Activated naive CD4-positive, alpha-beta T cell treated with anti-CD3 and anti-CD28 coated beads, Interleukin-2, amount 50 U/mL, for 72 hours (primary cell): ENCODE measurements at regions not wholly inside any gene's neighbourhood (a gene's known extent, or its start where the extent isn't known, plus 50 kb on each side); places are given as distances from the start of the nearest gene placed in this dataset.
"Not testable (repeated sequence)": the region's sequence is repeated elsewhere in the genome, so short reads cannot be mapped to it uniquely, and the experiment has no call there.

Experiments used
- ATAC-seq, 2 donors: fragments of 150-1000 bp; cut with Tn5 transposase; 2 replicates each; pipeline ENCODE4 v1.10.0; 2021; ENCODE audit warnings: mild to moderate bottlenecking in 2 of 2, moderate library complexity in 2 of 2
- DNase-seq, 2 donors: peaks; one replicate each; pipeline ENCODE4 v3.0.0; 2021 to 2022; ENCODE audit warnings: low spot score in 2 of 2
- H3K27ac Mint-ChIP-seq, 2 donors: one replicate each; pipeline ENCODE4 v1.8.0; 2022; ENCODE audit warnings: mild to moderate bottlenecking in 2 of 2, mixed read lengths in 2 of 2
- H3K36me3 Mint-ChIP-seq, 2 donors: one replicate each; pipeline ENCODE4 v1.8.0; 2022; ENCODE audit warnings: mixed read lengths in 2 of 2
- H3K9me3 Mint-ChIP-seq, 2 donors: one replicate each; pipeline ENCODE4 v1.8.0; 2022; ENCODE audit warnings: mixed read lengths in 2 of 2

GRCh38 chr4:132276989-132277388 is 872.1 kb upstream of the PCDH10 start:
- no peak overlapping the region for H3K27ac Mint-ChIP-seq
- DNase-seq (no peak), ATAC-seq (no peak)
- H3K36me3 Mint-ChIP-seq, result no peaks in the 10 kb centered on the region
- H3K9me3 Mint-ChIP-seq, result peaks cover 4 to 6% of the 10 kb centered on the region in 2 donors

DNA sequence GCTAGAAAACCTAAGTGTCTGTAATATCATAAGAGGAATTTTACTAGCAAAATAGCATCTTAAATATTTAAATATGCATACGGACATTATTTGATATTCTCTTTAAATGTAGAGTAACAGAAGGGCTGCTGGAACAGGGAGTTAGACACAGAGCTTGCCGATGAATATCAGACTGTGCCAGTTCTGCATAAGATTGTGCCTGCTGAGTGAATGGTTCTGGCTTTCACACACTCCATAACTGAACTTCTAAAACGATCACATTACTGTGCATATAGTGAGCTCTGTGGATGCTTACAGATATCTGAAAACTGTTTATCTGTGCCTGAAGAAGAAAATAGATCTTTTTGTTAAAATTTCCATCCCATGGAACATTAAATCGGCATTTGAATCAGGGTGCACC is 867.4 kb upstream of the PCDH10 start:
- H3K36me3 Mint-ChIP-seq, result no peaks in the 10 kb centered on the region

GRCh38 chr4:132284910-132285426 is 864.1 kb upstream of the PCDH10 start:
- DNase-seq (no peak), ATAC-seq (no peak)
- Mint-ChIP-seq H3K9me3 (peaks cover 5 to 18% of the 10 kb centered on the region in 2 donors), H3K27ac (no peak overlapping the region), H3K36me3 (no peaks in the 10 kb centered on the region)

More for the DNA sequence above, 867.4 kb upstream of the PCDH10 start:
- no peak overlapping the region for H3K27ac Mint-ChIP-seq
- DNase-seq (no peak), ATAC-seq (no peak)
- H3K9me3 Mint-ChIP-seq, result peaks cover 6 to 13% of the 10 kb centered on the region in 2 donors

DNA sequence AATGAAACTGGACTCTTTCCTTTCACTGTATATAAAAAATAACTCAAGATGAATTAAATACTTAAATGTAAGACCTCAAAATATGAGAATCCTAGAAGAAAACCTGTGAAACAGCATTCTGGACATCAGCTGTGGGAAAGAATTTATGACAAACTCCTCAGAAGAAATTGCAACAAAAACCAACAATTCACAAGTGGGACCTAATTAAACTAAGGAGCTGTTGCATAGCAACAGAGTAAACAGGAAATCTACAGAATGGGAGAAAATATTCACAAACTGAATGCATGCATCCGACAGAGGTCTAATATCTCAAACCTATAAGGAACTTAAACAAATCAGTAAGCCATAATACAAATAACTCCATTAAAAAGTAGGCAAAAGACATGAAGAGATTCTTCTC is 851.7 kb upstream of the PCDH10 start:
- Mint-ChIP-seq H3K36me3 (no peaks in the 10 kb centered on the region), H3K27ac (no peak overlapping the region), H3K9me3 (no peaks in the 10 kb centered on the region)
- ATAC-seq (no peak), DNase-seq (no peak)

DNA sequence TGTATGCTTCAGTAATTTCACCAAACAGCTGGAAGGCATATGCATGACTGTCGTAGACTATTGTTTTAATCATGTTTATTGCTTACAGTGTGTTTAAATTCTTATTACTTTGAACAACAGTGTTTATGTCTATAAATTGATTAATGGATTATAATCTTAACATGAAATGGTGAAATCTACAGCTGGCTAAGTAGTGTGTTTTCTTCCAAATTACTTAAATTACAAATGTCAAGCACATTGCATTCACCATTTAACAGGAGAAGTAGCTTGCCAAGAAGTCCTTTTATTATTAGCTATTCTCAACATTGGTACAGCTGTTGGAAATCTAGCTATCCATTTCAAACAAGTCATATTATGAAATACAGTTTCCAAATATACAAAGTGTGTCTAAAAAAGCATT is 849.3 kb upstream of the PCDH10 start:
- H3K36me3 Mint-ChIP-seq, result no peaks in the 10 kb centered on the region

DNA sequence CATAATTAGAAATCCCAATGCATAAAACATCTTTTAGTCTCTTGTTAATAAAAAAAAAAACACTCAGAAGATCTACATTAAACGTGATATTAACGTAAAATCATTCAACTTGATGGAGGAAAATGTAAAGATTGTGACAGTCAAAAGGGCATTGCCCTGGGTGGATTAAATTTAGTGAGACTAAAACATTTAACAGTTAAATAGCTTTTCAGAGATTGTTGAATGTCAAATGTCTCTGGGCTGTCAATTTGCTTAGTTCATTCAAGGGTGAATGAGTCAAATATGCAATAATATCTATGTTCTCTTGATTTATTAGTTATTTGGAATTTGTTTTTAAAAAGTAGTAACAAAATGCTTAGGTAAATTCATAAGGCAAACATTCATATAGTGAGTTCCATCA is 836.6 kb upstream of the PCDH10 start:
- H3K27ac Mint-ChIP-seq, result no peak overlapping the region
- no peaks in the 10 kb centered on the region for H3K9me3 Mint-ChIP-seq
- no peaks in the 10 kb centered on the region for H3K36me3 Mint-ChIP-seq
- no peak for DNase-seq
- ATAC-seq, result no peak

More for the DNA sequence above, 849.3 kb upstream of the PCDH10 start:
- peaks cover 0 to 3% of the 10 kb centered on the region in 2 donors for H3K9me3 Mint-ChIP-seq
- no peak for ATAC-seq
- no peak for DNase-seq
- no peak overlapping the region for H3K27ac Mint-ChIP-seq

DNA sequence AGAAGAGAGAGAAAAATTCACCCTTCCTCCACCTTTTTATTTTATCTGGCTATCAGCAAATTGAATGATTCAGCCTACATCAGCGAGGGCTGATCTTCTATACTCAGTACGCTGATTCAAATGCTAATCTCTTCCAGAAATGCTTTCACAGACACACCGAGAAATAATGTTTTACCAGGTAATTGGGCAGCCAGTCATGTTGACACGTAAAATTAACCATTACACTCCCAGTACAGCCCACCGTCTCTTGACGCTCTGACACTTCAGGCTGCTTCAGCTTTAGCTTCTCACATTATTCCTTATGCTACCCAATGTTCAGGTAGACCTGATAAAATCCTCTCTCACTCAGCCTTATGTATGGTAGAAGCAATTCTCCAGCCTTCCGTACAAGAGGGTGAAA is 835.2 kb upstream of the PCDH10 start:
- ATAC-seq, result no peak
- Mint-ChIP-seq H3K36me3 (no peaks in the 10 kb centered on the region), H3K27ac (no peak overlapping the region), H3K9me3 (no peaks in the 10 kb centered on the region)
- DNase-seq, result no peak

DNA sequence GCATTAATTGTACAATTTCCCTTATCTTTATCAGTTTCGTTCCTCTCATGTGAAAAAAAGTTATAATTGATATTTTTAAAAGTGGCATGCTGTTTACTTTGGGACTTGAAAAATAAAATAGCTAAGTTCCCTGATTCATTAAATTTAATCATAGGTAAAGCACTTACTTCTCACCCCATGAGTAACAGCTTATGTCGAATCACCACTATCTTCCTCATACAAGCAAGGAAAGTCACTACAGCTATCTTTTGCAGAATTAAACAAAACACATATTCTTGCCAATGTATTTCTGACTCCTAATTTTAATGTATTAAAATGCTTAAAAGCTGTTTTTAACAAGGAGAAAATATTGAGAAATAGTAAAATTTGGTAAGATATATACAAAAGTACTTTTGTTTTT is 832.4 kb upstream of the PCDH10 start:
- H3K9me3 Mint-ChIP-seq, result peaks cover 4 to 5% of the 10 kb centered on the region in 2 donors
- H3K27ac Mint-ChIP-seq, result no peak overlapping the region
- no peak for ATAC-seq
- no peak for DNase-seq
- H3K36me3 Mint-ChIP-seq, result no peaks in the 10 kb centered on the region

DNA sequence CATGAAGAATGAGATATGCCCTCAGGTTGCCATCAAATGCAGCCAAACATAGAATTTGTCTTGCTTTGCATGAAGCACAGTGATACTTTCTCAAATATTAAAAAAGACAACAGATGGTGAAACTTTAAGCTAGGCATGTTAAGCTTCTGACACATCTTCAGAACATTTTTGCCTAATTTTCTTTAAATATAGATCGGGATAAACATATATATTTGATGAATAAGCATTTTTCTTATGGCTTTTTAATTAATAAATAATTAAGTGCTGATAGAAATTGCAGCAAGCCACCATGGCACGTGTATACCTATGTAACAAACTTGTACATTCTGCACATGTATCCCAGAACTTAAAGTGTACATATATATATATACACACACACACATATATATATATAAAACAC is 831.2 kb upstream of the PCDH10 start:
- Mint-ChIP-seq H3K9me3 (peaks cover 4 to 5% of the 10 kb centered on the region in 2 donors), H3K27ac (no peak overlapping the region), H3K36me3 (no peaks in the 10 kb centered on the region)
- ATAC-seq (no peak), DNase-seq (no peak)

DNA sequence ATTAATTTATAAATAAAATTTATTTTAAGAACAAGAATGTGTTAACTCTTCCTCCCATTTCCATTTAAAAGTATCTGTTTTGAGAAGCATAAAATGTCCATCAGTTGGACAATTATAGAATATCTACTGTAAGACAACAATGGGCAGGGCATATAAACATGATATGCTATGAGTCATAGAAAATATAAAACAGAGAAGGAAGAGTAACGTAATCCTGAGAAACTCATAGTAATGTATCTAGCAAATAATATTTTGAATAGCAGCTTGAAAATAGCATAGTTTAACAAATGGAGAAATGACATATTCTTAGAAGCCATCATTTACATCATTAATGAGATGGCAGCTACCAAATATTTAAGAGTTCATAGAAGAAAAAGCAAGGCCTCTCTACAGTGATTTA is 820.3 kb upstream of the PCDH10 start:
- no peak for ATAC-seq
- H3K9me3 Mint-ChIP-seq, result peaks cover 7 to 10% of the 10 kb centered on the region in 2 donors
- DNase-seq, result no peak
- no peak overlapping the region for H3K27ac Mint-ChIP-seq
- no peaks in the 10 kb centered on the region for H3K36me3 Mint-ChIP-seq

DNA sequence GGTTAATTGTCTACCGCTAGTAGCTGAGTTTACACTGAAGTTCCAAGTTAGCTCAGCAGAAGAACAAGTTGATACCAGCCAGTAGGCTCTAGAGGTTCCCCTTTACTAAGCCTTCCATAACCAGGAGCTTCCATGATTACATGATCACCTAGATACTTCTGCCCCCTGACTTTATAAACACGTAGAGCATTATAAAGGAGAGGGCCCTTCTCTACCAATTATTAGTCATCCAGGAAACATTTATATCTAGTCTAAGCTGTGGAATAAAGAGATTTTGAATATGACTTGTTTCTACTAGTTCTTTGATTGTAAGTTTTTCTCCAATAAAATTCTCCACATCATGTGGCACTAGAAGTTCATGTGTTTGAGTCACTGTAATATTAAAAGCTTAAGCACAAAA is 818.1 kb upstream of the PCDH10 start:
- Mint-ChIP-seq H3K27ac (no peak overlapping the region), H3K36me3 (no peaks in the 10 kb centered on the region), H3K9me3 (peaks cover 7 to 10% of the 10 kb centered on the region in 2 donors)
- no peak for ATAC-seq
- no peak for DNase-seq

GRCh38 chr4:132332932-132333723 is 816.0 kb upstream of the PCDH10 start:
- DNase-seq (no peak), ATAC-seq (no peak)
- H3K36me3 Mint-ChIP-seq, result no peaks in the 10 kb centered on the region
- no peak overlapping the region for H3K27ac Mint-ChIP-seq
- peaks cover 11 to 17% of the 10 kb centered on the region in 2 donors for H3K9me3 Mint-ChIP-seq

DNA sequence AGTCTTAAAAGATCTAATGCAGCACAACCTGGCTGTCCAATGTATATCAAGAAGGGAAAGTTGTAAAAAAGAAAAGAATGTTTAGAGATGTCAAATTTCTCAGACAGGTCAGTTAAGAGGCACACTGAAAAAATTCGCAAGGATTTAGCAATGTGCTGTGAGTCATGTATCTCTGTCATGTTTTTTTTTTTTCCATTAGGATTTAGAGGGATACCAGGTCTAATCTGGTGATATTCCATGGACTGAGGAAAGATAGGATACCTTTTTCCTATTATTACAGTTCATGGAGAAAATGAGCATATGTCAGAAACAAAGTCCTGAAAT is 815.4 kb upstream of the PCDH10 start:
- H3K9me3 Mint-ChIP-seq, result peaks cover 11 to 17% of the 10 kb centered on the region in 2 donors
- DNase-seq, result no peak
- H3K36me3 Mint-ChIP-seq, result no peaks in the 10 kb centered on the region
- no peak for ATAC-seq
- no peak overlapping the region for H3K27ac Mint-ChIP-seq

DNA sequence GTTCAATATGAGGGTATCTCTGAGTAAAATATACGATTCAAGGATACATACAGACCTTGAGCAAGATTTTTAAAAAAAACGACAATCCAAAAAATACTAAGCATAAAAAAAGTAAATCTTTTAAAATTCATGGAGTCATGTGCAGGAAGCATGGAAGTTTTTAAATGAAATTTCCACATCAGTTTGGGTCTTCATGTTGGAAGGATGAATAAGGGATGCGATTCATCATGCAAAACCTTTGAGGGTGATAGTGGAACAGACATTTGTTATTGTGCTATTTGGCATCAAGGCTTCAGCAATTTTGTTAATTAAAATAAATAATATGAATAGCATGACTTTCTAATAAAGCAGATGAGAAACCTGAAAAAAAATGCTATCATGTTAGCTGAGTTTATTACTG is 815.0 kb upstream of the PCDH10 start:
- Mint-ChIP-seq H3K36me3 (no peaks in the 10 kb centered on the region), H3K9me3 (peaks cover 11 to 17% of the 10 kb centered on the region in 2 donors), H3K27ac (no peak overlapping the region)
- ATAC-seq, result no peak
- no peak for DNase-seq

GRCh38 chr4:132344924-132345828 is 803.9 kb upstream of the PCDH10 start:
- ATAC-seq (no peak), DNase-seq (no peak)
- H3K27ac Mint-ChIP-seq, result no peak overlapping the region
- no peaks in the 10 kb centered on the region for H3K36me3 Mint-ChIP-seq
- peaks cover 9 to 14% of the 10 kb centered on the region in 2 donors for H3K9me3 Mint-ChIP-seq

DNA sequence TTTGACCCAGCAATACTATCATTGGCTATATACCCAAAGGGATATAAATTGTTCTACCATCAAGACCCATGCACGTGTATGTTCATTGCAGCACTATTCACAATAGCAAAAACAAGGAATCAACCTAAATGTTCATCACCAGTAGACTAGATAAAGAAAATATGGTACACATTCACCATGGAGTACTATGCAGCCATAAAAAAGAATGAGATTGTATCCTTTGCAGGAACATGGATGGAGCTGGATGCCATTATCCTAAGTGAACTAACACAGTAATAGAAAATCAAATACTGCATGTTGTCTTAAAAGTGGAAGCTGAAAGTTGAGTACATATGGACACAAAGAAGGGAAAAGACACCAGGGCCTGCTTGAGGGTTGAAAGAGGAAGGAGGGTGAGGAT is 803.1 kb upstream of the PCDH10 start:
- Mint-ChIP-seq H3K27ac (no peak overlapping the region), H3K36me3 (no peaks in the 10 kb centered on the region), H3K9me3 (peaks cover 9 to 14% of the 10 kb centered on the region in 2 donors)
- DNase-seq (no peak), ATAC-seq (no peak)

DNA sequence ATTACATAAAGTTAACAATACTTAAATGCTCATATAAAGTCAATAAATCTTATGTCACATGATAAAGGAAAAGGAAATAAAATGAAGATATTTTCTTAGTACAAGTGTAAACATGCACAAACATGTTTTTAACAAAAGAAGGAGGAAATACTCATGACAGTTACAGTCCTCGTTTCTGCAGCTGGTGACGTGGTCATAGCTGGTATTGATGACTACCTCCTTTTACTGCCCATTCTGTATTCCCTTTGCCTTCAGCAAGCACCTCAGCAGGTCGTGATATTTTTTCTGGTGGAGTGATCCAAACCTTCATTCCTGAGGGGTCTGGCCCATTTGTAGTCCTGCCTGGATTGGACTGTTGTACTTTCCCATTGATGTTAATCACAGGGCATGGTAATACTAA is 797.5 kb upstream of the PCDH10 start:
- H3K27ac Mint-ChIP-seq, H3K36me3 Mint-ChIP-seq, ATAC-seq, DNase-seq: not testable (repeated sequence)
- H3K9me3 Mint-ChIP-seq, result peaks cover 18 to 21% of the 10 kb centered on the region in 2 donors
